ENCODE measurements at regions not wholly inside any gene's neighbourhood (a gene's known extent, or its start where the extent isn't known, plus 50 kb on each side); places are given as distances from the start of the nearest gene placed in this dataset.
A peak's percentile ranks its signal among the peaks of the same experiment; 100 is the strongest.

DNA sequence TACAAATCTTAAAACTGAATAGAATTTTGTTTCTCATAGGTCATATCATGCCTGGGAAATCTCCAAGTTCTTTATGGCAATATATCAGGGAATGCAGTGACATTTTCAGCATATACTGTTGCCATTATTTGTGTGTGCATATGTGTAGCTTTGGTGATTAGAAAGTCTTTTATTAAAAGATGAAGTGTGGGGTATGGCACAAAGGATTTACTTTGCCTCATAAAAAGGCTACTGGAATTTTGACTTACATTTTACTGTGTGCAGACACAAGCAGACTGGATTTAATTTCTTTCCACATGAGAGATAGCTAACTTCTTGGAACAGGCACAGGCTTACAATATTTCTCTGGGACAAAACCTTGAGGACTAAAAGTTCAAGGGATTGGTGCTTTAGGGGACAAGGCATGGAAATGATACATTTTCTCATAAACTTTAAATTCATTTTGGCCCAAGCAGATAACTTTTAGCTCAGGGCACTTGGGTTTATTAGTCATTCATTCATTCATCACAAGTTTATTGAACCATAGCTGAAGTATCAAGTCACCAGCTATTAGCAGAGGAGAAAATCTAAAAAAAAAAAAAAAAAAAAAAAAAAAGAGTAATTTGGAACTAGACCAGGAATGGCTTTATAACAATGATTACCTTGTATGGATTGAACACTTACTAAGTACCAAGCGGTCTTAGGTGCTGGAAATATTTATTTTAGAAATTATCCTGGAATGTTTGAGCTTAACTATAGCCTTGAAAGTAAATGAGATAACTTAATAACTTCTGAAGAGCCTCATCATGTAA is 191.5 kb downstream of the SLIT2 start:
- 59 to 86% (median 68%) methylated on average over 1 of the region's 1 CpG for WGBS, 4 donors
- intact Hi-C loops (cut with DNase I), result no loop called here
- Histone ChIP-seq H3K27me3 (no peaks in the 10 kb centered on the region), H3K4me3 (no peak overlapping the region), H3K9me3 (replicated peaks in 1 of 3) (no peaks in the 10 kb centered on the region), H3K27ac (peak overlapping the region in 3 of 5 donors; percentile 70 to 84 (median 75)), H3K4me1 (replicated peaks in 1 of 2) (peaks cover 0 to 27% of the 10 kb centered on the region in 2 donors), H3K36me3 (replicated peaks in 1 of 2) (no peaks in the 10 kb centered on the region)
- TF ChIP-seq, protein P1, sequence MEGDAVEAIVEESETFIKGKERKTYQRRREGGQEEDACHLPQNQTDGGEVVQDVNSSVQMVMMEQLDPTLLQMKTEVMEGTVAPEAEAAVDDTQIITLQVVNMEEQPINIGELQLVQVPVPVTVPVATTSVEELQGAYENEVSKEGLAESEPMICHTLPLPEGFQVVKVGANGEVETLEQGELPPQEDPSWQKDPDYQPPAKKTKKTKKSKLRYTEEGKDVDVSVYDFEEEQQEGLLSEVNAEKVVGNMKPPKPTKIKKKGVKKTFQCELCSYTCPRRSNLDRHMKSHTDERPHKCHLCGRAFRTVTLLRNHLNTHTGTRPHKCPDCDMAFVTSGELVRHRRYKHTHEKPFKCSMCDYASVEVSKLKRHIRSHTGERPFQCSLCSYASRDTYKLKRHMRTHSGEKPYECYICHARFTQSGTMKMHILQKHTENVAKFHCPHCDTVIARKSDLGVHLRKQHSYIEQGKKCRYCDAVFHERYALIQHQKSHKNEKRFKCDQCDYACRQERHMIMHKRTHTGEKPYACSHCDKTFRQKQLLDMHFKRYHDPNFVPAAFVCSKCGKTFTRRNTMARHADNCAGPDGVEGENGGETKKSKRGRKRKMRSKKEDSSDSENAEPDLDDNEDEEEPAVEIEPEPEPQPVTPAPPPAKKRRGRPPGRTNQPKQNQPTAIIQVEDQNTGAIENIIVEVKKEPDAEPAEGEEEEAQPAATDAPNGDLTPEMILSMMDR (IDR thresholded peaks at IDR 0.05), result no peak
- TF ChIP-seq POLR2A (IDR thresholded peaks at IDR 0.05), result no peak
- DNase-seq, result no peak

DNA sequence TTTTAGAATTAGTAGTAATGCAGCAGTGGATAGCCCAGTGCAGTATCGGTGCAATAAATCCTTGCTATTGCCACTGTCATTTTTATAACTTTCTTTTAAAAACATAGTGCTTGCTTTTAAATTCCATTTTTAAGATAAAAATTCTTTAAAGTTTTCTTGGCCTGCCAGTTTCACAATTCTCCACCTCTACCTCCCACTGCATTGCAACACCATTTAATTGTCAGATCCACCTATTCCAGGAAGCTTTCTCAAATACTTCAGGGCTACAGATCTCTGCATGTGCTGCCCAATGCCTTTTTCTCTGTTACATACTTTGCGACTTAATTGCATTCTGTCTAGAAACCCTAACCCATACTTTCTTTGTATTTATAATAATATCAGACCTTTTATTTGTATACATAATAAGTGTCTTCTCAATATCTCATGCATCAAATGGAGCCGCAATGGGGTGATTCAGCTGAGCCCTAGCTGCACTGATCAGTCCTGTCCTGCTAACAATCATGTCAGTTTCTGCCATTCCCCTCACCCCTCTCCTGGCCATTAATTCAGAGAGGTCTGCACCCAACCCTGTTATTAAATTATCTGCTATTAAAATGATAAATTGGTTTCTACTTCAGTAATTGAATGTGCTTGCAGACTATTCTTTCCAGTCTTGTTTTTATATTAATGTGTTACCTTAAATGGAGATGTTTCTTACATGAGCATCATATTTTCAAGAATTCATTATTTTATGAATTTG is 193.1 kb downstream of the SLIT2 start:
- TF ChIP-seq, protein P1 (IDR thresholded peaks at IDR 0.05), result no peak
- TF ChIP-seq POLR2A (IDR thresholded peaks at IDR 0.05), result no peak
- H3K27ac ChIP-seq, result no peak overlapping the region
- H3K9me3 ChIP-seq (replicated peaks in 1 of 3), result no peaks in the 10 kb centered on the region
- 79 to 90% (median 85%) methylated on average over 3 of the region's 3 CpGs for WGBS, 4 donors
- H3K4me1 ChIP-seq (replicated peaks in 1 of 2), result peaks cover 0 to 27% of the 10 kb centered on the region in 2 donors
- H3K27me3 ChIP-seq, result no peaks in the 10 kb centered on the region
- H3K36me3 ChIP-seq (replicated peaks in 1 of 2), result no peaks in the 10 kb centered on the region
- no peak overlapping the region for H3K4me3 ChIP-seq
- DNase-seq, result no peak
- intact Hi-C loops (cut with DNase I), result no loop called here

DNA sequence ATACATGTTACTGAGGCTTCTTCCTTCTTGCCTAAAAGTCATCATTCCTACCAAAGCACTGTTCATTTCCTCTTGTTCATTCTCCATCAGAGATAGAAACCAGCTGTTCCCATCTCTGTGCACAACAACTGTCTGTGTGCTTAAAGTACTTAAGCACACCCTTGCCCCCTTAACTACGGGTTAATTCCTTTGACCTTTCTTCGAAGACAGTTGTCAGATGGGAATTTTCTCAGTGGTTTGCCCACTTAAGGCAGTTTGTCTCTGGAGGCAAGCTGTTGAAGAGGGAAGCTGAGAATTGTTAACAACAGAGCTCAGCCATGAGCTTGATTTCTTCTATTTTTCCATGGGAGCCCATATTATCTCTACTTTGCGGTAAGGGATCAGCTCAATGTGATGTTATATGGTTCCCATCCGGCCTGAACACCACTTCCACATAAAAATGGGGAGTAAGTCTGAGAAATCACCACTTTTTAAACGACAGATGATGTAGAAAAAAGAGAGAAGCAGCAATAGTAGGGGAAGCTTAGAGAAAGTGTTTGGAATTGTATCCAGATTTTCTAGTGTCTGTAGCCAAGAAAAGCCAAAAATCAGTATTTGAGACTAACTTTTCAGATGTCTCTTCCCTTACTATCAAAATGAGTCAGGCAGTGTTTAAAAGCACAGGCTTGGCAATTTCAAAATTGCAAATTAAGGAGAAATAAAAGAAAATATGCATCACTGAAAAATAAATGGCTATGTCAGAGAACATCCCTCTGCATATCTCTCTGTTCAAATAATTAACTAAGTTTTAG is 194.4 kb downstream of the SLIT2 start:
- Histone ChIP-seq H3K36me3 (replicated peaks in 1 of 2) (no peaks in the 10 kb centered on the region), H3K9me3 (replicated peaks in 1 of 3) (no peaks in the 10 kb centered on the region), H3K4me1 (replicated peaks in 1 of 2) (peaks cover 0 to 27% of the 10 kb centered on the region in 2 donors), H3K27me3 (no peaks in the 10 kb centered on the region), H3K27ac (peak overlapping the region in 1 of 5 donors; percentile 27), H3K4me3 (no peak overlapping the region)
- intact Hi-C loops (cut with DNase I), result no loop called here
- TF ChIP-seq POLR2A (IDR thresholded peaks at IDR 0.05), result no peak
- TF ChIP-seq, protein P1 (IDR thresholded peaks at IDR 0.05), result no peak
- no peak for DNase-seq
- 58 to 71% (median 60%) methylated on average over 5 of the region's 5 CpGs for WGBS, 4 donors

DNA sequence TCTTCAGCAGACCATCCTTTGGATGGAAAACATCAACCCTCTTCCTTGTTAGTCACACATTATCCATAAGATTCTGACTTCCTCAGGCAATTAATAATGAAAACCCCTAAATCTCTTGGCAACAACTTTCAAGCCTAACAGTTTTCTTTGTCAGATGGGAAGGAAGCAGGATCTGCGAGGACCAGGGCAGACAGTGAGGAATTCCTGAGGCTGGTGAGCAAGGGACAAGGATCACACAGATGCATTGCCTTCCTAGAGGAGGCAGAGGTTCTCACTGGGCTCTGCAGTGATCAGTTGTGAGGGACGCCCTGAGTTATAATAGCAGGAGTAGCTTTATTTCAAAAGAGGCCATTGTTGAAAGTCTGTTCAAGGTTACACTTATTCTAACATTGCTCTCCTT is 195.4 kb downstream of the SLIT2 start:
- Histone ChIP-seq H3K27ac (no peak overlapping the region), H3K4me3 (no peak overlapping the region), H3K9me3 (replicated peaks in 1 of 3) (no peaks in the 10 kb centered on the region), H3K4me1 (replicated peaks in 1 of 2) (peaks cover 0 to 27% of the 10 kb centered on the region in 2 donors), H3K36me3 (replicated peaks in 1 of 2) (no peaks in the 10 kb centered on the region), H3K27me3 (no peaks in the 10 kb centered on the region)
- no peak for TF ChIP-seq POLR2A (IDR thresholded peaks at IDR 0.05)
- TF ChIP-seq, protein P1 (IDR thresholded peaks at IDR 0.05), result no peak
- intact Hi-C loops (cut with DNase I), result no loop called here
- WGBS, 4 donors, result 63 to 76% (median 74%) methylated on average over 2 of the region's 2 CpGs
- DNase-seq, result no peak
